ENCODE measurements at regions not wholly inside any gene's neighbourhood (a gene's known extent, or its start where the extent isn't known, plus 50 kb on each side); places are given as distances from the start of the nearest gene placed in this dataset.

GRCh38 chrX:37904833-37905232 lies 57.5 kb upstream of the DYNLT3 start:
- Histone ChIP-seq H3K36me3 (replicated peaks; ENCODE audit: insufficient read depth, low read length) (no peaks in the 10 kb centered on the region), H3K27ac (ENCODE audit: low read length) (no peak overlapping the region), H3K4me2 (ENCODE audit: low read depth, low read length) (no peak overlapping the region), H3F3A (ENCODE audit: insufficient read depth, low read length) (no peaks in the 10 kb centered on the region), H3K4me1 (ENCODE audit: low read length) (no peaks in the 10 kb centered on the region), H2AFZ (ENCODE audit: low read length) (no peak overlapping the region), H3K27me3 (replicated peaks; ENCODE audit: insufficient read depth, low read length) (no peaks in the 10 kb centered on the region), H3K4me3 (ENCODE audit: low read length) (no peak overlapping the region), H3K9me3 (replicated peaks; ENCODE audit: insufficient read depth, low read length) (no peaks in the 10 kb centered on the region), H3K79me2 (ENCODE audit: low read length) (no peaks in the 10 kb centered on the region), H3K9me2 (replicated peaks; ENCODE audit: insufficient read depth, low read length) (no peaks in the 10 kb centered on the region), H3K9ac (ENCODE audit: low read length) (no peak overlapping the region), H4K20me1 (ENCODE audit: insufficient read depth, low read length) (no peaks in the 10 kb centered on the region)
- TF ChIP-seq EZH2phosphoT487 (IDR thresholded peaks at IDR 0.05; ENCODE audit: low read length), result no peak
- no peak for DNase-seq

- no peak for DNase-seq
- H3K9ac ChIP-seq (ENCODE audit: low read length), result no peak overlapping the region
Observed at GRCh38 chrX:37905436-37906147, 58.2 kb upstream of the DYNLT3 start.

GRCh38 chrX:37906357-37906756 lies 59.0 kb upstream of the DYNLT3 start:
- H3K27ac ChIP-seq (ENCODE audit: low read length), result no peak overlapping the region
- no peaks in the 10 kb centered on the region for H3K9me3 ChIP-seq (replicated peaks; ENCODE audit: insufficient read depth, low read length)
- no peaks in the 10 kb centered on the region for H4K20me1 ChIP-seq (ENCODE audit: insufficient read depth, low read length)
- TF ChIP-seq EZH2 (optimal IDR thresholded peaks at IDR 0.05; ENCODE audit: low read depth, low read length), result no peak
- no peaks in the 10 kb centered on the region for H3K27me3 ChIP-seq (replicated peaks; ENCODE audit: insufficient read depth, low read length)
- H3K4me2 ChIP-seq (ENCODE audit: low read depth, low read length), result no peak overlapping the region
- H3K4me1 ChIP-seq (ENCODE audit: low read length), result no peaks in the 10 kb centered on the region
- no peaks in the 10 kb centered on the region for H3F3A ChIP-seq (ENCODE audit: insufficient read depth, low read length)
- H3K4me3 ChIP-seq (ENCODE audit: low read length), result no peak overlapping the region
- DNase-seq, result no peak
- no peak overlapping the region for H2AFZ ChIP-seq (ENCODE audit: low read length)
- H3K9me2 ChIP-seq (replicated peaks; ENCODE audit: insufficient read depth, low read length), result no peaks in the 10 kb centered on the region
- no peak overlapping the region for H3K9ac ChIP-seq (ENCODE audit: low read length)
- H3K79me2 ChIP-seq (ENCODE audit: low read length), result no peaks in the 10 kb centered on the region
- H3K36me3 ChIP-seq (replicated peaks; ENCODE audit: insufficient read depth, low read length), result no peaks in the 10 kb centered on the region

More at GRCh38 chrX:37905436-37906147, 58.2 kb upstream of the DYNLT3 start:
- H2AFZ ChIP-seq (ENCODE audit: low read length), result no peak overlapping the region
- no peaks in the 10 kb centered on the region for H3F3A ChIP-seq (ENCODE audit: insufficient read depth, low read length)
- TF ChIP-seq EZH2 (optimal IDR thresholded peaks at IDR 0.05; ENCODE audit: low read depth, low read length) (no peak), CTCF (IDR thresholded peaks at IDR 0.05; ENCODE audit: low read length) (peak; percentile 22)
- H3K36me3 ChIP-seq (replicated peaks; ENCODE audit: insufficient read depth, low read length), result no peaks in the 10 kb centered on the region
- H3K27me3 ChIP-seq (replicated peaks; ENCODE audit: insufficient read depth, low read length), result no peaks in the 10 kb centered on the region
- H3K4me2 ChIP-seq (ENCODE audit: low read depth, low read length), result no peak overlapping the region
- H3K79me2 ChIP-seq (ENCODE audit: low read length), result no peaks in the 10 kb centered on the region
- H4K20me1 ChIP-seq (ENCODE audit: insufficient read depth, low read length), result no peaks in the 10 kb centered on the region
- H3K9me2 ChIP-seq (replicated peaks; ENCODE audit: insufficient read depth, low read length), result no peaks in the 10 kb centered on the region
- no peak overlapping the region for H3K4me3 ChIP-seq (ENCODE audit: low read length)
- H3K4me1 ChIP-seq (ENCODE audit: low read length), result no peaks in the 10 kb centered on the region
- H3K9me3 ChIP-seq (replicated peaks; ENCODE audit: insufficient read depth, low read length), result no peaks in the 10 kb centered on the region
- H3K27ac ChIP-seq (ENCODE audit: low read length), result no peak overlapping the region

DNA sequence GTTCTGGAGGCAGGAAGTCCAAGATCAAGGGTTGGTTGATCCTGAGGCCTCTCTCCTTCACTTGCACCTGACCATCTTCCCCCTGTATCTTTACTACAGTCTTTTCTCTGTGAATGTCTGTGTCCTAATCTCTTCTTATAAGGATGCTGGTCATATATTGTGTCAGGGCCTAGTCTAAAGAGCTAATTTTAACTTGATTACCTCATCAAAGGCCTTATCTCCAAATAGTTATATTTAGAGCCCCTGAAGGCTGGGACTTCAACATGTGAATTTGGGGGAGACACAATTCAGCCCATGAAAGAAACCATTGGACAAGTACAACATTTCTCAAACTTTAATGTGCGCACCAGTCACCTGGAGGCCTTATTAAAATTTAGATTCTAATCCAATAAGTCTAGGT lies 62.8 kb upstream of the DYNLT3 start:
- Histone ChIP-seq H3K36me3 (replicated peaks; ENCODE audit: insufficient read depth, low read length) (no peaks in the 10 kb centered on the region), H3K9me2 (replicated peaks; ENCODE audit: insufficient read depth, low read length) (no peaks in the 10 kb centered on the region), H2AFZ (ENCODE audit: low read length) (no peak overlapping the region), H3K27ac (ENCODE audit: low read length) (no peak overlapping the region), H3K9me3 (replicated peaks; ENCODE audit: insufficient read depth, low read length) (no peaks in the 10 kb centered on the region), H4K20me1 (ENCODE audit: insufficient read depth, low read length) (no peaks in the 10 kb centered on the region), H3K79me2 (ENCODE audit: low read length) (no peaks in the 10 kb centered on the region), H3K4me2 (ENCODE audit: low read depth, low read length) (no peak overlapping the region), H3K4me3 (ENCODE audit: low read length) (no peak overlapping the region), H3F3A (ENCODE audit: insufficient read depth, low read length) (no peaks in the 10 kb centered on the region), H3K27me3 (replicated peaks; ENCODE audit: insufficient read depth, low read length) (no peaks in the 10 kb centered on the region), H3K9ac (ENCODE audit: low read length) (no peak overlapping the region), H3K4me1 (ENCODE audit: low read length) (no peaks in the 10 kb centered on the region)
- DNase-seq, result no peak
- TF ChIP-seq EZH2 (optimal IDR thresholded peaks at IDR 0.05; ENCODE audit: low read depth, low read length) (no peak), EZH2phosphoT487 (IDR thresholded peaks at IDR 0.05; ENCODE audit: low read length) (no peak), CTCF (IDR thresholded peaks at IDR 0.05; ENCODE audit: low read length) (no peak)

Data from MM.1S (cell line).